ENCODE measurements at regions not wholly inside any gene's neighbourhood (a gene's known extent, or its start where the extent isn't known, plus 50 kb on each side); places are given as distances from the start of the nearest gene placed in this dataset.
A peak's percentile ranks its signal among the peaks of the same experiment; 100 is the strongest.

- no peak for DNase-seq (ENCODE audit: low spot score)
- FAIRE-seq, result no peak
Observed at GRCh38 chr9:75408391-75408790, 320.1 kb downstream of the OSTF1 start.

DNA sequence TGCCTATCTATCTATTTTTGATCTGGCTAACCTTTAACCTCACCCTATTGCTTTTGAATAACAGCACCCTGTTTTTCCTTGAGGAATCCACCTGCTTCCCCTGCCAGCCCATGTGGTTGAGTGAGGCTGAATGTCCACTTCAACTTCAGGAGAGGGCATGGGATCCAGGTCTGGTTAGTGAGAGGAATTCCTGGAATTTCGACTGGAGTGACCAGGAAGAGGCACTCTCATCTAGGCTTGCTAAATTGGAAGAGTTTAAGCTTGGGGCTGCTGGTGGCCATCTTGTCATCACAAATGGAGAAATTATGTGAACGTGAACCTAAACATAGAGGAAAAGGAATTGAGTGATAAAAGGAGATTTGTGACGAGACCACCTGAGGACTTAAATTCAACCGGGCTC lies 322.1 kb downstream of the OSTF1 start:
- DNase-seq (ENCODE audit: low spot score), result no peak
- no peak for FAIRE-seq

GRCh38 chr9:75414371-75415160 lies 326.3 kb downstream of the OSTF1 start:
- no peak for FAIRE-seq
- DNase-seq (ENCODE audit: low spot score), result no peak

GRCh38 chr9:75417471-75417870 lies 329.2 kb downstream of the OSTF1 start:
- FAIRE-seq (no peak), DNase-seq (ENCODE audit: low spot score) (no peak)

GRCh38 chr9:75418518-75418917 lies 330.2 kb downstream of the OSTF1 start:
- FAIRE-seq, result no peak
- no peak for DNase-seq (ENCODE audit: low spot score)

- no peak for DNase-seq (ENCODE audit: low spot score)
- no peak for FAIRE-seq
Observed at GRCh38 chr9:75422944-75423522, 334.7 kb downstream of the OSTF1 start.

GRCh38 chr9:75429531-75430475 lies 341.5 kb downstream of the OSTF1 start:
- DNase-seq (ENCODE audit: low spot score) (no peak), FAIRE-seq (no peak)

- FAIRE-seq (no peak), DNase-seq (ENCODE audit: low spot score) (no peak)
Observed at GRCh38 chr9:75431375-75431774, 343.1 kb downstream of the OSTF1 start.

- no peak for DNase-seq (ENCODE audit: low spot score)
- FAIRE-seq, result no peak
Observed at GRCh38 chr9:75432386-75432785, 344.1 kb downstream of the OSTF1 start.

GRCh38 chr9:75432888-75433287 lies 344.6 kb downstream of the OSTF1 start:
- no peak for FAIRE-seq

GRCh38 chr9:75438716-75439115 lies 350.4 kb downstream of the OSTF1 start:
- FAIRE-seq, result no peak
- DNase-seq (ENCODE audit: low spot score), result no peak

More at GRCh38 chr9:75432888-75433287, 344.6 kb downstream of the OSTF1 start:
- no peak for DNase-seq (ENCODE audit: low spot score)

- no peak for FAIRE-seq
- no peak for DNase-seq (ENCODE audit: low spot score)
Observed at GRCh38 chr9:75440914-75441313, 352.6 kb downstream of the OSTF1 start.

DNA sequence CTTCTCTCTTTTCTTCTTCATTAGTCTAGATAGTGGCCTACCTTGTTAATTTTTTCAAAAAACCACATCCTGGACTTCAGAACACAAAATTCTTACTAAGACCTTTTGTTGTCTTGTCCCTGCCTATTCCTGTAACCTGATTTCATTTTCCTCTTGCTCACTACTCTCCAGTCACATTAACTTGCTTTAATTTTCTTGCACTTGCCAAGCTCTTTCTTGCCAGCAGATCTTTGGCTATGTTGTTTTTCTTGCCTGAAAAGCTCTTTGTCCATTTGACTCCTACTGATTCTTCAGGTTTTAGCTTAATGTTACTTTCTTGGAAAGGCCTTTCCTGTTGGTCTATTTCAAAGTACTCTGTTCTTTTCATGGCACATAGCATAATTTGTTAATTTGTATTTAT lies 356.8 kb downstream of the OSTF1 start:
- no peak for DNase-seq (ENCODE audit: low spot score)
- no peak for FAIRE-seq

DNA sequence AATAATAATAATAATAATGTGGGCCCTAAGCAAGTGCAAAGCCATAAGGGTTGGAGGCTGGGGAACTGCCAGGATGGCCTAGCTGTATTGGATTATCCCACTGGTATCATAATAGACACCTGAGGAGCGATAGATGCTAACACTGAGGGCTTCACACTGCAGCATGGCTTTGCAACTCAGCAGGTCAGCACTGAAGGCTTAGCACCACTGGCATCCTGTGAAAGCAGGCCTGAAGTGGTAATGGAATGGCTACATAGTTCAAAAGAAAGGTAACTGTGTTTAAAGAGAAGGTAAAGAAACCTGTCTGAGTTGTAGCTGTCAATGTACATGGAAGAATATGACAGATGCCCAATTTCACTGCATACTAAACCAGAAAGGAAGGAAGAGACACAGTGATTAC lies 359.0 kb downstream of the OSTF1 start:
- FAIRE-seq, result no peak
- no peak for DNase-seq (ENCODE audit: low spot score)

DNA sequence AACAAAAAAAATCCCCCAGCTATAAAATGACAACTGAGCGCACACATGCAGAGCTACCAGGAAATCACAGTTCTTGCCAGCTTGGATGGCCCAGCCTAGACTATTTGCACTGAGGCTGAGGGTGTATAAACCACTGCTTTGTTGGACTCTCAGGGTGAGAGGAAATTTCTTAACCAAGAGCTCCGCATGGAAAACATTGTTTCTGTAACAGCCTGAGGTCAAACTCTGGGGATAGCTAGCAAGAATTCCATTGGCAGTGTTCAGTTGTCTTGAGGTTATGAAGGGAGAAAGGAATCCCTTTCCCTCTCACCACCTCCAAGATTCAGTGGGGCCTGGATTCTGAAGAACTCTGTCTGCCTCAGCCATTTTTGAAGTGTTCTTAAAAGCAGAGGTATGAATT lies 360.0 kb downstream of the OSTF1 start:
- DNase-seq (ENCODE audit: low spot score) (no peak), FAIRE-seq (no peak)

DNA sequence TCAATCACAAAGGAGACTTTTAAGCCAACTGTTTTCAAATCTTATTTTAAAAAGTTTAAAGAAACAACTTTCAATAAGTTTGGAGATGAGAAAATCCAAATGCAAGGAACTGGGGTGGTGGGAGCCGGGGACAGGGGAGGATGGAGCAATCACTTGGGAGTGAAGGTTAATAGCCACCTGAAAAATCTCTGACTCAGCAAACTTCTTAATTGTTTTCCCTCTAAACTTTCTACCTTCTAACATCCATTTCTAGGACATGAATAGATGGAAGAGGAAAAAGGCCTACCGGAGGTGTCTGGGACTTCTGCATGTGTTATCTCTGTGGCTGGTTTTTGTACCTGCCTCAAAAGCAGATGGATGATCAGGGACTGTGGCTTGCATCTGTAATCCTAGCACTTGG lies 360.6 kb downstream of the OSTF1 start:
- FAIRE-seq (no peak), DNase-seq (ENCODE audit: low spot score) (no peak)

DNA sequence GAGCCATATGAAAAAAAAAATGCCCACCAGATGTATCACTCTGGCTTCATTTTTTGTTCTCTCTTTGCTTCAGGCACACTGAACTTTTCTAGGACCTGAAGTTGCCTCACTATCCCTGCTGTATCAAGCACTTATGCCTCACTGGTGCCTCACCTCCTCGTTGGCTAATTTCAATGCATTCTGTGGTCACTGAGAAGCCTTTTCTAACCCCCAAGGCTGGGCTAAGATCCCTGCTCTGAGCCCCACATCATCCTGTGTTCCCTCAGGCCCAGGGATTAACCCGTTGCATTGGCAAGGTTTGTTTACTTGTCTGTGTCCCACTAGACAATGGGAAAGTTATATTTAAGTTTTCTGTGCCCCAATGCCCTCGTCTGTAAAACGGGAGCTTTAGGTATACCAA lies 362.7 kb downstream of the OSTF1 start:
- DNase-seq (ENCODE audit: low spot score) (no peak), FAIRE-seq (no peak)

DNA sequence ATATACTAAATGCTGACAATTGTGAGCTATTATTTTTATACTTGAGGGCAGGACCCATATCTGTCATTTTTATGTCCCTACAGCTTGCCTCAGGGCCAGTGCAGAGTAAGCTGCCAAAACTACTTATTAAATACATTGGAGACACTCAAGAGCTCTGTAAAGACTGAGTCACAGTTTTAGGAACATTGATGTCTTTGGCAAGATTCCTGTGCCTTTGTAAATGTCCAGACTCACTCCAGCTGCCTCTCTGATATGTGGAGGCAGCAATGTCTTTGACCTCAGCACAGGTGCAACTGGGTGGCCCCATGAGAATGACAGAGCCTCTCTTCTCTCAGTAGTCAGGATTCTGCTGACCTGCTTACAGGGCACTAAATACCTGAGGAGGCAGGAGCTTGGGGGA lies 363.2 kb downstream of the OSTF1 start:
- FAIRE-seq (no peak), DNase-seq (ENCODE audit: low spot score) (peak; percentile 5)

- FAIRE-seq (no peak), DNase-seq (ENCODE audit: low spot score) (no peak)
Observed at GRCh38 chr9:75452512-75452911, 364.2 kb downstream of the OSTF1 start.

- FAIRE-seq (no peak), DNase-seq (ENCODE audit: low spot score) (no peak)
Observed at GRCh38 chr9:75454043-75454442, 365.7 kb downstream of the OSTF1 start.

DNA sequence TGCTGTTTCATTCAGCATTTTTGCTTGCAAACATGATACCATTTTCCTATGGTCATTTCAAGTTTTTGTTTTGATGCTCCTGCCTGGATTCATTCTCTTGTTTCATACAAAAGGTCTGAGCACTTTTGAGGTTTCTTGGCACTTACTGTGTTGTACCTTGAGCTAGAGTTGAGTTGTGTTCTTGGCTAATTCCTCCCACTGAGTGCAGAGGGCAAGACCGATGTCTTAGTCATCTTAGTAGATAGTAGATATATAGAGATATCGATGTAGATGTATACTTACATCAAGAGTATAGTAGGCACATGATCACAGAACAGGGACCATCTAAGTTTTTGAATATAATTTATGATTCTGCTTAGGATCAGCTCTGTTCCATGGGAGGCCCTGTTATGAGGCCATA lies 366.6 kb downstream of the OSTF1 start:
- FAIRE-seq (no peak), DNase-seq (ENCODE audit: low spot score) (no peak)

- DNase-seq (ENCODE audit: low spot score), result peak; percentile 17
- FAIRE-seq, result no peak
Observed at GRCh38 chr9:75455444-75455921, 367.2 kb downstream of the OSTF1 start.
